Mesothelial cell of epicardium (in vitro differentiated cells): ENCODE measurements at regions not wholly inside any gene's neighbourhood (a gene's known extent, or its start where the extent isn't known, plus 50 kb on each side); places are given as distances from the start of the nearest gene placed in this dataset.

Experiments used
- DNase-seq, 2 experiments: peaks; one replicate each; pipeline ENCODE4 v3.0.0; 2021; ENCODE audit warnings: low spot score in 2 of 2; ENCODE audit not compliant: unreplicated experiment in 2 of 2
- H3K27ac Mint-ChIP-seq: 2 replicates; pipeline ENCODE4 v1.8.0; 2021; ENCODE audit warnings: mixed read lengths
- H3K27me3 Mint-ChIP-seq: 2 replicates; pipeline ENCODE4 v1.8.0; 2021; ENCODE audit warnings: low read depth, mixed read lengths
- H3K36me3 Mint-ChIP-seq: 2 replicates; pipeline ENCODE4 v1.8.0; 2021; ENCODE audit warnings: mixed read lengths
- H3K4me1 Mint-ChIP-seq: 2 replicates; pipeline ENCODE4 v1.8.0; 2021; ENCODE audit warnings: mixed read lengths
- H3K4me3 Mint-ChIP-seq: 2 replicates; pipeline ENCODE4 v1.8.0; 2021; ENCODE audit warnings: mild to moderate bottlenecking, moderate library complexity, mixed read lengths
- H3K9me3 Mint-ChIP-seq: 2 replicates; pipeline ENCODE4 v1.8.0; 2021; ENCODE audit warnings: mixed read lengths
- CTCF ChIP-seq: fragments of 200-600 bp; sonication (generic); IDR thresholded peaks from one replicate; pipeline ENCODE4 v1.5.0; 2021; ENCODE audit warnings: antibody characterized with exemption; ENCODE audit not compliant: unreplicated experiment

- no peaks in the 10 kb centered on the region for H3K36me3 Mint-ChIP-seq
- no peak overlapping the region for H3K27ac Mint-ChIP-seq
- peaks cover 13% of the 10 kb centered on the region for H3K27me3 Mint-ChIP-seq
- no peaks in the 10 kb centered on the region for H3K9me3 Mint-ChIP-seq
- DNase-seq: no peak
- no peak overlapping the region for H3K4me3 Mint-ChIP-seq
- no peak for TF ChIP-seq CTCF
- no peaks in the 10 kb centered on the region for H3K4me1 Mint-ChIP-seq
Measured at GRCh38 chr10:130875897-130876472, 435.5 kb downstream of the TCERG1L start.

- no peak for DNase-seq
- H3K4me1 Mint-ChIP-seq: no peaks in the 10 kb centered on the region
- H3K4me3 Mint-ChIP-seq: no peak overlapping the region
- H3K9me3 Mint-ChIP-seq: no peaks in the 10 kb centered on the region
- H3K27ac Mint-ChIP-seq: no peak overlapping the region
- peaks cover 11% of the 10 kb centered on the region for H3K27me3 Mint-ChIP-seq
- no peak for TF ChIP-seq CTCF
- H3K36me3 Mint-ChIP-seq: no peaks in the 10 kb centered on the region
Measured at GRCh38 chr10:130877126-130877525, 434.4 kb downstream of the TCERG1L start.

- Mint-ChIP-seq H3K27ac (no peak overlapping the region), H3K27me3 (peaks cover 11% of the 10 kb centered on the region), H3K4me1 (no peaks in the 10 kb centered on the region), H3K4me3 (no peak overlapping the region), H3K9me3 (no peaks in the 10 kb centered on the region), H3K36me3 (no peaks in the 10 kb centered on the region)
- DNase-seq: no peak
- TF ChIP-seq CTCF: no peak
Measured at GRCh38 chr10:130878131-130878530, 433.4 kb downstream of the TCERG1L start.

- Mint-ChIP-seq H3K9me3 (no peaks in the 10 kb centered on the region), H3K27me3 (peaks cover 5% of the 10 kb centered on the region), H3K36me3 (no peaks in the 10 kb centered on the region), H3K4me3 (no peak overlapping the region), H3K4me1 (peaks cover 3% of the 10 kb centered on the region), H3K27ac (no peak overlapping the region)
- DNase-seq: no peak
- TF ChIP-seq CTCF: no peak
Measured at GRCh38 chr10:130882906-130883305, 428.6 kb downstream of the TCERG1L start.

GRCh38 chr10:130884456-130884855 lies 427.1 kb downstream of the TCERG1L start:
- H3K27ac Mint-ChIP-seq: no peak overlapping the region
- no peak for TF ChIP-seq CTCF
- no peak for DNase-seq
- peaks cover 5% of the 10 kb centered on the region for H3K27me3 Mint-ChIP-seq
- no peak overlapping the region for H3K4me3 Mint-ChIP-seq
- H3K9me3 Mint-ChIP-seq: no peaks in the 10 kb centered on the region
- H3K36me3 Mint-ChIP-seq: no peaks in the 10 kb centered on the region
- peaks cover 3% of the 10 kb centered on the region for H3K4me1 Mint-ChIP-seq

- DNase-seq: no peak
- Mint-ChIP-seq H3K4me3 (no peak overlapping the region), H3K27me3 (peaks cover 5% of the 10 kb centered on the region), H3K4me1 (peaks cover 3% of the 10 kb centered on the region), H3K9me3 (no peaks in the 10 kb centered on the region), H3K27ac (no peak overlapping the region), H3K36me3 (no peaks in the 10 kb centered on the region)
- no peak for TF ChIP-seq CTCF
Measured at GRCh38 chr10:130885021-130885655, 426.4 kb downstream of the TCERG1L start.
